CD4-positive, alpha-beta memory T cell (primary cell): ENCODE measurements at regions not wholly inside any gene's neighbourhood (a gene's known extent, or its start where the extent isn't known, plus 50 kb on each side); places are given as distances from the start of the nearest gene placed in this dataset.
"Not testable (repeated sequence)": the region's sequence is repeated elsewhere in the genome, so short reads cannot be mapped to it uniquely, and the experiment has no call there.

Source experiments
- CTCF ChIA-PET: fragments of 350-600 bp; sonication (Branson Sonifier 250); formaldehyde crosslinking; loops from one replicate; lab custom pipeline; 2021; ENCODE audit warnings: inconsistent platforms; ENCODE audit not compliant: partially characterized antibody; lab: Charles Lee
- POLR2A ChIA-PET: fragments of 350-600 bp; sonication (Branson Sonifier 250); formaldehyde crosslinking; loops from one replicate; lab custom pipeline; 2021; ENCODE audit not compliant: partially characterized antibody; lab: Charles Lee
- DNase-seq, 5 donors: peaks; one replicate each; pipeline versions ENCODE4 v3.0.0 to v3.0.0-alpha.2; 2020 to 2022; ENCODE audit warnings: mixed read lengths in 1 of 5
- H3K27ac ChIP-seq: one replicate; pipeline ENCODE4 v1.7.0; 2013; ENCODE audit warnings: low read depth, low read length
- H3K27me3 ChIP-seq: 2 replicates; pipeline ENCODE4 v1.7.0; 2013; ENCODE audit warnings: mild to moderate bottlenecking, low read length, moderate library complexity; ENCODE audit not compliant: insufficient read depth
- H3K36me3 ChIP-seq: 2 replicates; pipeline ENCODE4 v1.7.0; 2013; ENCODE audit warnings: mild to moderate bottlenecking, low read length, moderate library complexity; ENCODE audit not compliant: insufficient read depth
- H3K4me1 ChIP-seq: 2 replicates; pipeline ENCODE4 v1.7.0; 2013; ENCODE audit warnings: mild to moderate bottlenecking, low read length, moderate library complexity; ENCODE audit not compliant: insufficient read depth
- H3K4me3 ChIP-seq, 2 donors: one replicate each; pipeline ENCODE4 v1.7.0; 2013; ENCODE audit warnings: low read length in 2 of 2, mild to moderate bottlenecking in 1 of 2
- H3K9me3 ChIP-seq, 2 donors: one replicate each; pipeline ENCODE4 v1.7.0; 2013; ENCODE audit warnings: low read length in 2 of 2, control low read depth in 1 of 2; ENCODE audit not compliant: control insufficient read depth in 1 of 2
- H3K27ac Mint-ChIP-seq, 7 donors: one replicate each; pipeline ENCODE4 v1.8.0; 2020 to 2021; ENCODE audit warnings: mixed read lengths in 7 of 7, mild to moderate bottlenecking in 6 of 7, inconsistent platforms in 3 of 7, moderate library complexity in 3 of 7
- H3K27me3 Mint-ChIP-seq, 2 donors: one replicate each; pipeline ENCODE4 v1.8.0; 2020 to 2021; ENCODE audit warnings: mixed read lengths in 2 of 2
- H3K36me3 Mint-ChIP-seq, 2 donors: one replicate each; pipeline ENCODE4 v1.8.0; 2020 to 2021; ENCODE audit warnings: mixed read lengths in 2 of 2, inconsistent platforms in 1 of 2, mild to moderate bottlenecking in 1 of 2
- H3K4me1 Mint-ChIP-seq, 4 donors: one replicate each; pipeline ENCODE4 v1.8.0; 2020 to 2021; ENCODE audit warnings: mixed read lengths in 4 of 4, mild to moderate bottlenecking in 1 of 4
- H3K4me3 Mint-ChIP-seq, 8 donors: one replicate each; pipeline ENCODE4 v1.8.0; 2020 to 2021; ENCODE audit warnings: mixed read lengths in 8 of 8, mild to moderate bottlenecking in 7 of 8, moderate library complexity in 6 of 8, inconsistent platforms in 3 of 8
- H3K9me3 Mint-ChIP-seq, 8 donors: one replicate each; pipeline ENCODE4 v1.8.0; 2020 to 2021; ENCODE audit warnings: mixed read lengths in 8 of 8, mild to moderate bottlenecking in 5 of 8, inconsistent platforms in 3 of 8, moderate library complexity in 1 of 8
- intact Hi-C: fragments of 100-400 bp; cut with micrococcal nuclease; formaldehyde crosslinking; loops from one replicate; pipeline ENCODE4 v1.15.1; 2023

- H3K4me3 Mint-ChIP-seq, H3K27me3 ChIP-seq, H3K9me3 ChIP-seq, POLR2A ChIA-PET, H3K4me1 ChIP-seq, H3K36me3 Mint-ChIP-seq, CTCF ChIA-PET, H3K4me1 Mint-ChIP-seq, H3K4me3 ChIP-seq, H3K9me3 Mint-ChIP-seq, H3K27ac ChIP-seq, H3K27me3 Mint-ChIP-seq, intact Hi-C loops, H3K36me3 ChIP-seq, H3K27ac Mint-ChIP-seq: not testable (repeated sequence)
- DNase-seq = peak in 4 of 5 donors; percentile 41 to 60 (median 49)
These were observed 80.6 kb upstream of the PLEKHG4B start for GRCh38 chr5:11392-11791.

- Histone ChIP-seq H3K4me1 (no peaks in the 10 kb centered on the region), H3K27me3 (no peaks in the 10 kb centered on the region), H3K4me3 (no peak overlapping the region), H3K9me3 (no peaks in the 10 kb centered on the region), H3K27ac (no peak overlapping the region), H3K36me3 (no peaks in the 10 kb centered on the region)
- DNase-seq = no peak
- ChIA-PET CTCF (no interaction called here), POLR2A (no interaction called here)
- no peak overlapping the region for H3K4me3 Mint-ChIP-seq
- no peaks in the 10 kb centered on the region for H3K36me3 Mint-ChIP-seq
- peaks cover 3 to 7% of the 10 kb centered on the region in 2 donors for H3K27me3 Mint-ChIP-seq
- intact Hi-C loops = no loop called here
- no peak overlapping the region for H3K27ac Mint-ChIP-seq
- H3K4me1 Mint-ChIP-seq = no peaks in the 10 kb centered on the region
- H3K9me3 Mint-ChIP-seq = peaks cover 0 to 3% (median 0%) of the 10 kb centered on the region in 8 donors
These were observed 80.1 kb upstream of the PLEKHG4B start for GRCh38 chr5:11898-12297.

GRCh38 chr5:13234-13633 lies 78.7 kb upstream of the PLEKHG4B start:
- no peak for DNase-seq
- no peaks in the 10 kb centered on the region for H3K27me3 ChIP-seq
- no peaks in the 10 kb centered on the region for H3K9me3 ChIP-seq
- Mint-ChIP-seq H3K9me3 (peaks cover 0 to 3% (median 0%) of the 10 kb centered on the region in 8 donors), H3K4me3 (no peak overlapping the region), H3K36me3 (no peaks in the 10 kb centered on the region), H3K27ac (no peak overlapping the region), H3K27me3 (peaks cover 3 to 7% of the 10 kb centered on the region in 2 donors), H3K4me1 (no peaks in the 10 kb centered on the region)
- intact Hi-C loops = no loop called here
- no peaks in the 10 kb centered on the region for H3K36me3 ChIP-seq
- H3K27ac ChIP-seq = no peak overlapping the region
- POLR2A ChIA-PET = no interaction called here
- CTCF ChIA-PET = no interaction called here
- H3K4me1 ChIP-seq = no peaks in the 10 kb centered on the region
- H3K4me3 ChIP-seq = no peak overlapping the region

GRCh38 chr5:14676-15075 lies 77.3 kb upstream of the PLEKHG4B start:
- H3K4me1 Mint-ChIP-seq, H3K4me1 ChIP-seq, POLR2A ChIA-PET, DNase-seq, CTCF ChIA-PET, H3K27me3 ChIP-seq, H3K36me3 ChIP-seq, H3K27ac Mint-ChIP-seq, H3K9me3 Mint-ChIP-seq, H3K36me3 Mint-ChIP-seq, intact Hi-C loops, H3K9me3 ChIP-seq, H3K27me3 Mint-ChIP-seq, H3K27ac ChIP-seq, H3K4me3 ChIP-seq, H3K4me3 Mint-ChIP-seq: not testable (repeated sequence)

- Mint-ChIP-seq H3K27ac (peak overlapping the region in 1 of 7 donors; percentile 81), H3K27me3 (peaks cover 15 to 24% of the 10 kb centered on the region in 2 donors)
- CTCF ChIA-PET, POLR2A ChIA-PET, intact Hi-C loops, H3K27me3 ChIP-seq, H3K9me3 Mint-ChIP-seq, H3K4me1 ChIP-seq, H3K4me3 Mint-ChIP-seq, H3K36me3 ChIP-seq, H3K4me3 ChIP-seq, H3K27ac ChIP-seq, H3K9me3 ChIP-seq, DNase-seq, H3K36me3 Mint-ChIP-seq, H3K4me1 Mint-ChIP-seq: not testable (repeated sequence)
These were observed 71.7 kb upstream of the PLEKHG4B start for GRCh38 chr5:20276-20675.

GRCh38 chr5:21654-22233 lies 70.2 kb upstream of the PLEKHG4B start:
- Mint-ChIP-seq H3K4me1 (no peaks in the 10 kb centered on the region), H3K36me3 (no peaks in the 10 kb centered on the region), H3K9me3 (peaks cover 0 to 4% (median 0%) of the 10 kb centered on the region in 8 donors), H3K27ac (peak overlapping the region in 1 of 7 donors; percentile 81), H3K27me3 (peaks cover 12 to 18% of the 10 kb centered on the region in 2 donors), H3K4me3 (no peak overlapping the region)
- Histone ChIP-seq H3K27ac (no peak overlapping the region), H3K9me3 (no peaks in the 10 kb centered on the region), H3K27me3 (no peaks in the 10 kb centered on the region), H3K4me3 (no peak overlapping the region), H3K36me3 (no peaks in the 10 kb centered on the region), H3K4me1 (no peaks in the 10 kb centered on the region)
- POLR2A ChIA-PET = no interaction called here
- no peak for DNase-seq
- CTCF ChIA-PET = no interaction called here
- intact Hi-C loops = no loop called here

- H3K4me3 Mint-ChIP-seq, POLR2A ChIA-PET, H3K4me3 ChIP-seq, CTCF ChIA-PET, H3K36me3 ChIP-seq, H3K9me3 ChIP-seq, H3K4me1 ChIP-seq, H3K27me3 ChIP-seq, intact Hi-C loops, H3K27ac Mint-ChIP-seq, H3K36me3 Mint-ChIP-seq, H3K27ac ChIP-seq, DNase-seq, H3K4me1 Mint-ChIP-seq: not testable (repeated sequence)
- Mint-ChIP-seq H3K27me3 (peaks cover 19 to 25% of the 10 kb centered on the region in 2 donors), H3K9me3 (peaks cover 2 to 17% (median 11%) of the 10 kb centered on the region in 8 donors)
These were observed 68.1 kb upstream of the PLEKHG4B start for GRCh38 chr5:23907-24306.

GRCh38 chr5:25067-25466 lies 66.9 kb upstream of the PLEKHG4B start:
- H3K27me3 ChIP-seq, H3K27ac ChIP-seq, H3K27ac Mint-ChIP-seq, DNase-seq, H3K4me3 ChIP-seq, H3K36me3 Mint-ChIP-seq, POLR2A ChIA-PET, intact Hi-C loops, H3K4me1 ChIP-seq, H3K4me3 Mint-ChIP-seq, H3K9me3 ChIP-seq, CTCF ChIA-PET, H3K4me1 Mint-ChIP-seq, H3K36me3 ChIP-seq: not testable (repeated sequence)
- Mint-ChIP-seq H3K9me3 (peaks cover 5 to 23% (median 12%) of the 10 kb centered on the region in 8 donors), H3K27me3 (peaks cover 18 to 28% of the 10 kb centered on the region in 2 donors)
